ENCODE measurements at regions not wholly inside any gene's neighbourhood (a gene's known extent, or its start where the extent isn't known, plus 50 kb on each side); places are given as distances from the start of the nearest gene placed in this dataset.
"Not testable (repeated sequence)": the region's sequence is repeated elsewhere in the genome, so short reads cannot be mapped to it uniquely, and the experiment has no call there.

- DNase-seq (ENCODE audit: low spot score), result no peak
These were observed 1067.8 kb downstream of the DNAJB9 start for GRCh38 chr7:109637428-109637990.

DNA sequence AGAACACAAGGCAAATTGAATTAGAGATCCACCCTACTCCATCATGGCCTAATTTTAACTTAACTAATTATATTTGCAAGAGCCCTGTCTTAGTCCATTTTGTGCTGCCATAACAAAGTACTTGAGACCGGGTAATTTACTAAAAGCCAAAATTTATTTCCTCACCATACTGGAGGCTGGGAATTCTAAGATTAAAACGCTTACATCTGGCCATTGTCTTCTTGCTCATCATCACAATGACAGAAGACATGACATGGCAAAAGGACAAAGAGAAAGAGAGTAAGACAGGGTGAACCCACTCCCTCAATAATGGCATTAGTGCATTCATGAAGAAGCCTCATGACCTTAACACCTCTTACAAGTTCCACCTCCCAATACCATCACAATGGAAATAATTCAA is 1068.6 kb downstream of the DNAJB9 start:
- no peak for DNase-seq (ENCODE audit: low spot score)

GRCh38 chr7:109639561-109639960 is 1069.9 kb downstream of the DNAJB9 start:
- no peak for DNase-seq (ENCODE audit: low spot score)

DNA sequence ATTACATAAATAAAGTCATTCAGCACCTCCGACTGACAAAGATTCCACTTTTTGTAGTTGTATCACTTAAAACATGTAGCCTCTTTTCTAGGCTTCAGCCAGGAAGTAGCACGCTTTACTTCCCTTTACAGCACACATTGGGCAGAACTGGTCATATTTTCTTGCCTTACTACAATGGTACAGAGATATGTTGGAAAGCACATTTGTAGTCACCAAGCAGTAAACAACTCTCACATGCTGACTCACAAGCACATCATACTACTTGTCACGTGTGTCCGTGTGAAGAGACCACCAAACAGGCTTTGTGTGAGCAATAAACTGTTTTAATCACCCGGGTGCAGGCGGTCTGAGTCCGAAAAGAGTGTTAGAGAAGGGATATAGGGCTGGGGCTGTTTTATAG is 1071.8 kb downstream of the DNAJB9 start:
- no peak for DNase-seq (ENCODE audit: low spot score)

- DNase-seq (ENCODE audit: low spot score), result no peak
These were observed 1076.5 kb downstream of the DNAJB9 start for GRCh38 chr7:109646124-109646523.

- DNase-seq (ENCODE audit: low spot score), result not testable (repeated sequence)
These were observed 1076.9 kb downstream of the DNAJB9 start for GRCh38 chr7:109646594-109646993.

DNA sequence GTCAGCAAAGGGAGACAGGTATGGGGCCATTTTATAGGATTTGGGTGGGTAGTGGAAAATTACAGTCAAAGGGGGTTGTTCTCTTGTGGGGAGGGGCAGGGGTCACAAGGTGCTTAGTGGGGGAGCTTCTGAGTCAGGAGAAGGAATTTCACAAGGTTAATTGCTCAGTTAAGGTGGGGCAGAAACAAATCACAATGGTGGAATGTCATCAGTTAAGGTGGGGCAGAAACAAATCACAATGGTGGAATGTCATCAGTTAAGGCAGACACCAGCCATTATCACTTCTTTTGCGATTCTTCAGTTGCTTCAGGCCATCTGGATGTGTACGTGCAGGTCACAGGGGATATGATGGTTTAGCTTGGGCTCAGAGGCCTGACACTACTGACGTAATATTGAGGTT is 1077.6 kb downstream of the DNAJB9 start:
- not testable (repeated sequence) for DNase-seq (ENCODE audit: low spot score)

GRCh38 chr7:109659261-109659660 is 1089.6 kb downstream of the DNAJB9 start:
- DNase-seq (ENCODE audit: low spot score), result no peak

- no peak for DNase-seq (ENCODE audit: low spot score)
These were observed 1090.7 kb downstream of the DNAJB9 start for GRCh38 chr7:109660401-109660800.

DNA sequence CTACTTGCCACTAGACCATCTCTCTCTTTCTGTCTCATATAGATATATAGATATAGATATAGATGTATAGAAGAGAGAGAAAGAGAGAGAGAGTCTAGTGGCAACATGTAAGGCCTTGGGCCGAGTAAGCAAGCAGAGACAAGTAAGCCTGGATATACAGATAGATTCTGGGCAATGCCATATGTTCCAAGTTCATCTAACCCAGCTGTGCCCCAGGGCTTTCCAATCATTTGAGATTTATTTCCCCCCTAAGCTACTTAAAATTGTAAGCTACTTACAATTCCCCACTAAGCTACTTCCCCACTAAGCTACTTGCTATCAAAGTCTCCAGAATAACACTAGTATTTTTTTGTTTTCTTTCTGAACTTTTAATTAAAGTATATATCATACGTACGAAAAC is 1094.1 kb downstream of the DNAJB9 start:
- no peak for DNase-seq (ENCODE audit: low spot score)

GRCh38 chr7:109687269-109687668 is 1117.6 kb downstream of the DNAJB9 start:
- not testable (repeated sequence) for DNase-seq (ENCODE audit: low spot score)

GRCh38 chr7:109692613-109693012 is 1122.9 kb downstream of the DNAJB9 start:
- DNase-seq (ENCODE audit: low spot score), result not testable (repeated sequence)

DNA sequence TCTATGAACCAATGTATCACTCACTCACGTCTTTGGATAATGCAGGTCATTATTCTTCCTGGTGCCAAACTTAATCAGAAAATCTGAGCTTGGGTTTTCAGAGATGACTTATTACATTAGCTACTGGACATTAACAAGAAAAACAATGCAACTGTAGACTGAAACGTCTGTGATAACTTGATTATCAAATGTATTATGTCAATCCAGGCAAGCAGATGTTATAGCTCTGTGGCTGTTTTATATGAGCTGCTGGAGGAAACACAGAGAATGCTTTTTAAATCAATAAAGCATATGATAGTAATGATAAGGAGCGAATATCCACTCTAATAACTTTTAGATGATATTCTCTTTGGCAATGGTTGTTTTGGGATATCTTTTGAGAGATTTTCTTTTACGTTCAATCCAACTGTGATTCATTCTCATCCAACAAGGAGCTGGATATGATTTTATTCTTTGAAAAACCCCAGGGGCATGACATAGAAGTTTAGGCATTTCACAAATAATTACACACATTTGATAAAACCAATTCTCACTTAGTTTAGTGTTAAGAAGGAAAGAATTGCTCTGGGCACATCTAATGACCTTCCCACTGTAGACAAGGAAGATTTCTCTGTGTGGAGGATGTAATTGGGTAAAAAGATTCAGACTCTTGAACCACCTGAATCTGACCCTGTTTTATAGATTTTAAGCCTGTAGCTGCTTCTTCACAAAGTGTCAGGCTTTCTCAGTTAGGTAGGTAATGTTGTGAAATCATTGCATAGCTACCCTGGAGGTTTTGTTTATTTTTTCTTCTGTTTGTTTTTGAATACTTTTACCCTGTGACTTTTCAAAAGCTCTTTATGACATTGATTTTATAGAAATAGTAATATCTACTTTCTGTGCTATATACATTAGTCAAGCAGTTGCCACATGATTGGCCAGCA is 1124.7 kb downstream of the DNAJB9 start:
- DNase-seq (ENCODE audit: low spot score), result no peak

DNA sequence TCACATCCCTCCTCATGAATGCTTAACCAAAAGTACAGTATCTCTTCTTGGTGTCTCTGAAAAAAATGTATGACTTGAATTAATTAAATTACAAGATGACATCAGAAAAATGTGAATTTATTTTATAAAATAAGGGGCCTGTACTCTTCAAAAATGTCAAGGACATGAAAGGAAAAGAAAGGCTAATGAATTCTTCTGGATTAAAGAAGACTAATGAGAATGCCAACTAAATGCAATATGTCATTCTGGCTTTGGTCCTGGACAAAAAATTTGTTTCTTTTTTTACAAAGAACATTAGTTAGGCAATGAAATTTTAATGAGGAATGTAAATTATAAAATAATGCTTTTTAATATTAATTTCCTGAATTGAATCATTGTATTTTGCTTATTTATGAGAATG is 1125.7 kb downstream of the DNAJB9 start:
- no peak for DNase-seq (ENCODE audit: low spot score)

- DNase-seq (ENCODE audit: low spot score), result no peak
These were observed 1127.0 kb downstream of the DNAJB9 start for GRCh38 chr7:109696723-109697122.

- no peak for DNase-seq (ENCODE audit: low spot score)
These were observed 1130.0 kb downstream of the DNAJB9 start for GRCh38 chr7:109699661-109700060.

- DNase-seq (ENCODE audit: low spot score), result no peak
These were observed 1143.7 kb downstream of the DNAJB9 start for GRCh38 chr7:109713366-109713765.

GRCh38 chr7:109719359-109719758 is 1149.7 kb downstream of the DNAJB9 start:
- not testable (repeated sequence) for DNase-seq (ENCODE audit: low spot score)

- DNase-seq (ENCODE audit: low spot score), result no peak
These were observed 1164.9 kb downstream of the DNAJB9 start for GRCh38 chr7:109734601-109735000.

- DNase-seq (ENCODE audit: low spot score), result no peak
These were observed 1166.2 kb downstream of the DNAJB9 start for GRCh38 chr7:109735881-109736280.

- no peak for DNase-seq (ENCODE audit: low spot score)
These were observed 1176.2 kb downstream of the DNAJB9 start for GRCh38 chr7:109745677-109746410.

DNA sequence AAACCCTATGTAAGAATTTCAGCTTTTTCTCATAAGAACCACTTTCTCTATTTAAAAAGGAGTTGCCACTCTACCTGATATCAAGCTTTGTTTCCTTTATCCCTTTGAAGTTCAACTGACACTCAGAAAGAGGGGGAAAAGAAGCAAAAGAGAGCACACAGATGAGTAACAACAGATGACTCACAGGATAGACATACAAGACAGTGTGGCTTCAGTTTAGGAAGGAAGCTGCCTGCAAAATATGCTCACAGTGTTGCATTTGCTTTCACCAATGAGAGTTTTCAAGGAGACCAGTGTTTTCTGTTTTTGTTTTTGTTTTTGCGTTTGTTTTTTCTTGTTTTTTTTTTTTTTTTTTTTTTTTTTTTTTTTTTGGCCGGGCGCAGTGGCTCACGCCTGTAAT is 1181.6 kb downstream of the DNAJB9 start:
- peak; percentile 10 for DNase-seq (ENCODE audit: low spot score)

GRCh38 chr7:109752068-109752467 is 1182.4 kb downstream of the DNAJB9 start:
- no peak for DNase-seq (ENCODE audit: low spot score)

Data from AG08395 (cell line).